ENCODE measurements at regions not wholly inside any gene's neighbourhood (a gene's known extent, or its start where the extent isn't known, plus 50 kb on each side); places are given as distances from the start of the nearest gene placed in this dataset.

GRCh38 chr19:30225676-30226463 lies 146.3 kb upstream of the ZNF536 start:
- H3K27ac ChIP-seq = no peak overlapping the region
- H3K79me2 ChIP-seq (ENCODE audit: low read depth) = no peaks in the 10 kb centered on the region
- no peak overlapping the region for H3K4me3 ChIP-seq
- intact Hi-C loops (cut with micrococcal nuclease; ENCODE audit: unreplicated experiment) = no loop called here
- TF ChIP-seq EZH2 (IDR thresholded peaks at IDR 0.05; ENCODE audit: low read depth) (no peak), CTCF (conservative IDR thresholded peaks at IDR 0.05) (no peak)
- H3F3A ChIP-seq (ENCODE audit: insufficient read depth, low read depth) = no peaks in the 10 kb centered on the region
- H4K20me1 ChIP-seq (ENCODE audit: insufficient read depth) = no peaks in the 10 kb centered on the region
- no peak overlapping the region for H3K4me2 ChIP-seq
- DNase-seq = no peak
- H3K9me2 ChIP-seq (ENCODE audit: insufficient read depth) = no peaks in the 10 kb centered on the region
- BruUV-seq (replicated peaks) = no TSS peak
- H2AFZ ChIP-seq = no peak overlapping the region
- H3K4me1 ChIP-seq (replicated peaks; ENCODE audit: insufficient read depth) = no peaks in the 10 kb centered on the region
- CTCF ChIA-PET = no interaction called here
- H3K36me3 ChIP-seq (ENCODE audit: low read depth) = no peaks in the 10 kb centered on the region
- H3K9me3 ChIP-seq (ENCODE audit: insufficient read depth, low read depth) = no peaks in the 10 kb centered on the region
- POLR2A ChIA-PET (ENCODE audit: unreplicated experiment) = no interaction called here
- H3K27me3 ChIP-seq (ENCODE audit: insufficient read depth, low read depth) = peaks cover 28% of the 10 kb centered on the region; the same call in 1 of the 2 replicates

GRCh38 chr19:30226464-30227011 lies 145.6 kb upstream of the ZNF536 start:
- ChIA-PET CTCF (no interaction called here), POLR2A (ENCODE audit: unreplicated experiment) (no interaction called here)
- no peaks in the 10 kb centered on the region for H4K20me1 ChIP-seq (ENCODE audit: insufficient read depth)
- H3K27ac ChIP-seq = no peak overlapping the region
- H3K4me2 ChIP-seq = no peak overlapping the region
- no peak overlapping the region for H3K4me3 ChIP-seq
- no peaks in the 10 kb centered on the region for H3K36me3 ChIP-seq (ENCODE audit: low read depth)
- H3K9me2 ChIP-seq (ENCODE audit: insufficient read depth) = no peaks in the 10 kb centered on the region
- H3K9me3 ChIP-seq (ENCODE audit: insufficient read depth, low read depth) = no peaks in the 10 kb centered on the region
- H3K27me3 ChIP-seq (ENCODE audit: insufficient read depth, low read depth) = peaks cover 32% of the 10 kb centered on the region
- no peaks in the 10 kb centered on the region for H3K79me2 ChIP-seq (ENCODE audit: low read depth)
- BruUV-seq (replicated peaks) = no TSS peak
- TF ChIP-seq CTCF (conservative IDR thresholded peaks at IDR 0.05) = no peak
- no peak for TF ChIP-seq EZH2 (IDR thresholded peaks at IDR 0.05; ENCODE audit: low read depth)
- intact Hi-C loops (cut with micrococcal nuclease; ENCODE audit: unreplicated experiment) = no loop called here
- H3K4me1 ChIP-seq (replicated peaks; ENCODE audit: insufficient read depth) = no peaks in the 10 kb centered on the region
- DNase-seq = no peak
- no peak overlapping the region for H2AFZ ChIP-seq
- no peaks in the 10 kb centered on the region for H3F3A ChIP-seq (ENCODE audit: insufficient read depth, low read depth)

GRCh38 chr19:30227012-30227621 lies 145.1 kb upstream of the ZNF536 start:
- H3K36me3 ChIP-seq (ENCODE audit: low read depth) = no peaks in the 10 kb centered on the region
- H4K20me1 ChIP-seq (ENCODE audit: insufficient read depth) = no peaks in the 10 kb centered on the region
- TF ChIP-seq CTCF (conservative IDR thresholded peaks at IDR 0.05) = no peak
- no peak for TF ChIP-seq EZH2 (IDR thresholded peaks at IDR 0.05; ENCODE audit: low read depth)
- H3K9me3 ChIP-seq (ENCODE audit: insufficient read depth, low read depth) = no peaks in the 10 kb centered on the region
- intact Hi-C loops (cut with micrococcal nuclease; ENCODE audit: unreplicated experiment) = no loop called here
- H3K4me1 ChIP-seq (replicated peaks; ENCODE audit: insufficient read depth) = no peaks in the 10 kb centered on the region
- no peak overlapping the region for H3K27ac ChIP-seq
- H2AFZ ChIP-seq = no peak overlapping the region
- peaks cover 36% of the 10 kb centered on the region for H3K27me3 ChIP-seq (ENCODE audit: insufficient read depth, low read depth)
- ChIA-PET CTCF (no interaction called here), POLR2A (ENCODE audit: unreplicated experiment) (no interaction called here)
- no peaks in the 10 kb centered on the region for H3K9me2 ChIP-seq (ENCODE audit: insufficient read depth)
- no TSS peak for BruUV-seq (replicated peaks)
- H3F3A ChIP-seq (ENCODE audit: insufficient read depth, low read depth) = no peaks in the 10 kb centered on the region
- H3K79me2 ChIP-seq (ENCODE audit: low read depth) = no peaks in the 10 kb centered on the region
- no peak for DNase-seq
- H3K4me3 ChIP-seq = no peak overlapping the region
- H3K4me2 ChIP-seq = no peak overlapping the region
